Activated CD8-positive, alpha-beta memory T cell treated with anti-CD3 and anti-CD28 coated beads, Interleukin-2, amount 10 ng/mL, durations not matched to agents 7 days and 5 days (primary cell): ENCODE measurements at regions not wholly inside any gene's neighbourhood (a gene's known extent, or its start where the extent isn't known, plus 50 kb on each side); places are given as distances from the start of the nearest gene placed in this dataset.

Experiments
- ATAC-seq: fragments of 150-1000 bp; cut with Tn5 transposase; one replicate; pipeline ENCODE4 v1.10.0; 2021; ENCODE audit warnings: moderate library complexity
- CTCF ChIA-PET: fragments of 350-600 bp; sonication (Branson Sonifier 250); formaldehyde crosslinking; loops from one replicate; lab custom pipeline; 2021; ENCODE audit warnings: antibody characterized with exemption; lab: Charles Lee
- DNase-seq: peaks from one replicate; pipeline ENCODE4 v3.0.0-alpha.2; 2020
- H3K27ac Mint-ChIP-seq: one replicate; pipeline ENCODE4 v1.8.0; 2021; ENCODE audit warnings: mild to moderate bottlenecking, mixed read lengths
- H3K27me3 Mint-ChIP-seq: one replicate; pipeline ENCODE4 v1.8.0; 2021; ENCODE audit warnings: mixed read lengths
- H3K36me3 Mint-ChIP-seq: one replicate; pipeline ENCODE4 v1.8.0; 2021; ENCODE audit warnings: mild to moderate bottlenecking, mixed read lengths
- H3K4me1 Mint-ChIP-seq: one replicate; pipeline ENCODE4 v1.8.0; 2021; ENCODE audit warnings: mixed read lengths
- H3K4me3 Mint-ChIP-seq: one replicate; pipeline ENCODE4 v1.8.0; 2021; ENCODE audit warnings: mild to moderate bottlenecking, moderate library complexity, mixed read lengths
- H3K9me3 Mint-ChIP-seq: one replicate; pipeline ENCODE4 v1.8.0; 2022; ENCODE audit warnings: low read depth, mixed read lengths

- Mint-ChIP-seq H3K4me3 (no peak overlapping the region), H3K4me1 (no peaks in the 10 kb centered on the region), H3K27ac (no peak overlapping the region), H3K9me3 (peaks cover 8% of the 10 kb centered on the region), H3K27me3 (peaks cover 9% of the 10 kb centered on the region), H3K36me3 (no peaks in the 10 kb centered on the region)
- ATAC-seq (no peak), DNase-seq (no peak)
- CTCF ChIA-PET, result no interaction called here
Observed at GRCh38 chr12:94023879-94024278, 124.5 kb upstream of the PLXNC1 start.

GRCh38 chr12:94025068-94025467 is 123.3 kb upstream of the PLXNC1 start:
- Mint-ChIP-seq H3K36me3 (no peaks in the 10 kb centered on the region), H3K9me3 (peaks cover 7% of the 10 kb centered on the region), H3K27ac (no peak overlapping the region), H3K4me1 (no peaks in the 10 kb centered on the region), H3K4me3 (no peak overlapping the region), H3K27me3 (peaks cover 11% of the 10 kb centered on the region)
- ATAC-seq, result no peak
- CTCF ChIA-PET, result no interaction called here
- no peak for DNase-seq

GRCh38 chr12:94025756-94026155 is 122.6 kb upstream of the PLXNC1 start:
- CTCF ChIA-PET, result no interaction called here
- peaks cover 11% of the 10 kb centered on the region for H3K27me3 Mint-ChIP-seq
- peaks cover 6% of the 10 kb centered on the region for H3K9me3 Mint-ChIP-seq
- no peak for ATAC-seq
- no peak overlapping the region for H3K4me3 Mint-ChIP-seq
- no peak overlapping the region for H3K27ac Mint-ChIP-seq
- H3K36me3 Mint-ChIP-seq, result no peaks in the 10 kb centered on the region
- DNase-seq, result no peak
- peaks cover 2% of the 10 kb centered on the region for H3K4me1 Mint-ChIP-seq

- CTCF ChIA-PET, result no interaction called here
- peaks cover 5% of the 10 kb centered on the region for H3K4me1 Mint-ChIP-seq
Observed at GRCh38 chr12:94026596-94026995, 121.8 kb upstream of the PLXNC1 start.

GRCh38 chr12:94027561-94027960 is 120.8 kb upstream of the PLXNC1 start:
- ATAC-seq (no peak), DNase-seq (no peak)
- H3K4me1 Mint-ChIP-seq, result peaks cover 5% of the 10 kb centered on the region
- H3K27me3 Mint-ChIP-seq, result peaks cover 18% of the 10 kb centered on the region
- no peak overlapping the region for H3K4me3 Mint-ChIP-seq
- H3K36me3 Mint-ChIP-seq, result no peaks in the 10 kb centered on the region
- H3K27ac Mint-ChIP-seq, result no peak overlapping the region
- H3K9me3 Mint-ChIP-seq, result peaks cover 5% of the 10 kb centered on the region
- CTCF ChIA-PET, result no interaction called here

More at GRCh38 chr12:94026596-94026995, 121.8 kb upstream of the PLXNC1 start:
- Mint-ChIP-seq H3K4me3 (no peak overlapping the region), H3K27me3 (peaks cover 11% of the 10 kb centered on the region), H3K36me3 (no peaks in the 10 kb centered on the region), H3K9me3 (peaks cover 5% of the 10 kb centered on the region), H3K27ac (no peak overlapping the region)
- DNase-seq (no peak), ATAC-seq (no peak)

GRCh38 chr12:94031763-94032162 is 116.6 kb upstream of the PLXNC1 start:
- Mint-ChIP-seq H3K4me1 (peaks cover 5% of the 10 kb centered on the region), H3K27me3 (peaks cover 37% of the 10 kb centered on the region), H3K9me3 (no peaks in the 10 kb centered on the region), H3K36me3 (no peaks in the 10 kb centered on the region), H3K27ac (no peak overlapping the region), H3K4me3 (no peak overlapping the region)
- no peak for DNase-seq
- CTCF ChIA-PET, result interaction anchor here (1.0 kb wide), 1 partner anchor 13 kb away, joined by 3 read pairs; no protein-coding TSS in a partner anchor
- ATAC-seq, result no peak

- no peak for DNase-seq
- H3K9me3 Mint-ChIP-seq, result no peaks in the 10 kb centered on the region
- CTCF ChIA-PET, result interaction anchor here (1.0 kb wide), 1 partner anchor 13 kb away, joined by 3 read pairs; no protein-coding TSS in a partner anchor
Observed at GRCh38 chr12:94032368-94032767, 116.0 kb upstream of the PLXNC1 start.

GRCh38 chr12:94033101-94033500 is 115.3 kb upstream of the PLXNC1 start:
- Mint-ChIP-seq H3K27ac (no peak overlapping the region), H3K36me3 (no peaks in the 10 kb centered on the region), H3K27me3 (peaks cover 33% of the 10 kb centered on the region), H3K4me1 (peaks cover 5% of the 10 kb centered on the region), H3K4me3 (no peak overlapping the region), H3K9me3 (no peaks in the 10 kb centered on the region)
- ATAC-seq (no peak), DNase-seq (no peak)
- CTCF ChIA-PET, result no interaction called here

More at GRCh38 chr12:94032368-94032767, 116.0 kb upstream of the PLXNC1 start:
- no peak overlapping the region for H3K4me3 Mint-ChIP-seq
- no peaks in the 10 kb centered on the region for H3K36me3 Mint-ChIP-seq
- no peak overlapping the region for H3K27ac Mint-ChIP-seq
- peaks cover 37% of the 10 kb centered on the region for H3K27me3 Mint-ChIP-seq
- peaks cover 5% of the 10 kb centered on the region for H3K4me1 Mint-ChIP-seq
- ATAC-seq, result no peak

- Mint-ChIP-seq H3K36me3 (no peaks in the 10 kb centered on the region), H3K9me3 (no peaks in the 10 kb centered on the region), H3K27ac (no peak overlapping the region), H3K4me1 (peaks cover 5% of the 10 kb centered on the region), H3K4me3 (no peak overlapping the region), H3K27me3 (peaks cover 31% of the 10 kb centered on the region)
- DNase-seq, result no peak
- CTCF ChIA-PET, result no interaction called here
- ATAC-seq, result no peak
Observed at GRCh38 chr12:94033784-94034183, 114.6 kb upstream of the PLXNC1 start.

GRCh38 chr12:94037444-94037843 is 110.9 kb upstream of the PLXNC1 start:
- peaks cover 3% of the 10 kb centered on the region for H3K9me3 Mint-ChIP-seq
- DNase-seq, result no peak
- no peak overlapping the region for H3K27ac Mint-ChIP-seq
- no peaks in the 10 kb centered on the region for H3K4me1 Mint-ChIP-seq
- peaks cover 26% of the 10 kb centered on the region for H3K27me3 Mint-ChIP-seq
- CTCF ChIA-PET, result no interaction called here
- H3K36me3 Mint-ChIP-seq, result peaks cover 2% of the 10 kb centered on the region
- H3K4me3 Mint-ChIP-seq, result no peak overlapping the region
- no peak for ATAC-seq

GRCh38 chr12:94038605-94039004 is 109.8 kb upstream of the PLXNC1 start:
- Mint-ChIP-seq H3K36me3 (peaks cover 2% of the 10 kb centered on the region), H3K27me3 (peaks cover 15% of the 10 kb centered on the region), H3K9me3 (peaks cover 3% of the 10 kb centered on the region), H3K4me3 (no peak overlapping the region), H3K27ac (no peak overlapping the region), H3K4me1 (no peaks in the 10 kb centered on the region)
- DNase-seq (no peak), ATAC-seq (no peak)
- CTCF ChIA-PET, result no interaction called here

GRCh38 chr12:94039199-94039840 is 109.1 kb upstream of the PLXNC1 start:
- H3K36me3 Mint-ChIP-seq, result peaks cover 2% of the 10 kb centered on the region
- H3K27ac Mint-ChIP-seq, result no peak overlapping the region
- H3K9me3 Mint-ChIP-seq, result peaks cover 3% of the 10 kb centered on the region
- DNase-seq, result no peak
- ATAC-seq, result no peak
- H3K27me3 Mint-ChIP-seq, result peaks cover 9% of the 10 kb centered on the region
- CTCF ChIA-PET, result no interaction called here
- no peaks in the 10 kb centered on the region for H3K4me1 Mint-ChIP-seq
- H3K4me3 Mint-ChIP-seq, result no peak overlapping the region

GRCh38 chr12:94039914-94040313 is 108.5 kb upstream of the PLXNC1 start:
- no peak overlapping the region for H3K27ac Mint-ChIP-seq
- ATAC-seq, result no peak

GRCh38 chr12:94041850-94042249 is 106.5 kb upstream of the PLXNC1 start:
- DNase-seq, result no peak
- no peak for ATAC-seq
- H3K9me3 Mint-ChIP-seq, result peaks cover 3% of the 10 kb centered on the region
- CTCF ChIA-PET, result no interaction called here
- H3K27ac Mint-ChIP-seq, result no peak overlapping the region
- H3K4me3 Mint-ChIP-seq, result no peak overlapping the region
- peaks cover 2% of the 10 kb centered on the region for H3K36me3 Mint-ChIP-seq
- H3K27me3 Mint-ChIP-seq, result peaks cover 5% of the 10 kb centered on the region
- no peaks in the 10 kb centered on the region for H3K4me1 Mint-ChIP-seq

More at GRCh38 chr12:94039914-94040313, 108.5 kb upstream of the PLXNC1 start:
- no peak for DNase-seq
- Mint-ChIP-seq H3K4me1 (no peaks in the 10 kb centered on the region), H3K27me3 (peaks cover 5% of the 10 kb centered on the region), H3K9me3 (peaks cover 3% of the 10 kb centered on the region), H3K36me3 (peaks cover 2% of the 10 kb centered on the region), H3K4me3 (no peak overlapping the region)
- CTCF ChIA-PET, result no interaction called here
